A673 (cell line): ENCODE measurements at regions not wholly inside any gene's neighbourhood (a gene's known extent, or its start where the extent isn't known, plus 50 kb on each side); places are given as distances from the start of the nearest gene placed in this dataset.

Experiments
- CTCF ChIP-seq: fragments of 300-800, 200-600 bp; sonication (generic); conservative IDR thresholded peaks from 2 replicates; pipeline ENCODE4 v1.5.1; 2017; ENCODE audit warnings: low read depth, mild to moderate bottlenecking, antibody characterized with exemption, low read length, moderate library complexity, mixed read lengths
- EZH2 ChIP-seq: fragments of 200-600 bp; sonication (generic); IDR thresholded peaks from 2 replicates; pipeline ENCODE4 v1.6.1; 2017; ENCODE audit warnings: borderline replicate concordance, low read depth, mild to moderate bottlenecking, mixed read lengths, antibody characterized with exemption, low read length; ENCODE audit not compliant: poor library complexity, severe bottlenecking

- no peak for TF ChIP-seq CTCF
- TF ChIP-seq EZH2 = no peak
Measured at GRCh38 chr1:189623336-189623735, 854.3 kb downstream of the BRINP3 start.
